NB4 (cell line): ENCODE measurements at regions not wholly inside any gene's neighbourhood (a gene's known extent, or its start where the extent isn't known, plus 50 kb on each side); places are given as distances from the start of the nearest gene placed in this dataset.
"Not testable (repeated sequence)": the region's sequence is repeated elsewhere in the genome, so short reads cannot be mapped to it uniquely, and the experiment has no call there.

Source experiments
- POLR2A ChIP-seq: IDR thresholded peaks from 2 replicates; pipeline ENCODE4 v1.6.1; 2011; ENCODE audit warnings: mild to moderate bottlenecking; ENCODE audit not compliant: insufficient read length; ENCODE audit errors: extremely low read depth
- TF ChIP-seq, protein P1 (sequence below): IDR thresholded peaks from 2 replicates; pipeline ENCODE4 v1.6.1; 2011; ENCODE audit warnings: low read depth, low read length
- TF ChIP-seq, protein P2 (sequence below): IDR thresholded peaks from one replicate; pipeline ENCODE4 v1.5.1; 2012; ENCODE audit warnings: low read depth, low read length

DNA sequence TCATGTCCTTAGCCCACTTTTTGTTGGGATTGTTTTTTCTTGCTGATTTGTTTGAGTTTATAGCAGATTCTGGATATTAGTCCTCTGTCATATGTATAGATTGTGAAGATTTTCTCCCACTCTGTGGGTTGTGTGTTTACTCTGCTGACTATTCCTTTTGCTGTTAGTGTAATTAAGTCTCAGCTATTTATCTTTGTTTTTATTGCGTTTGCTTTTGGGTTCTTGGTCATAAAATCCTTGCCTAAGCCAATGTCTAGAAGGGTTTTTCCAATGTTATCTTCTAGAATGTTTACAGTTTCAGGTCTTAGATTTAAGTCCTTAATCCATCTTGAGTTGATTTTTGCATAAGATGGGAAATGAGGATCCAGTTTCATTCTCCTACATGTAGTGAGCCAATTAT lies 351.2 kb upstream of the PIK3R1 start:
- TF ChIP-seq, protein P1, sequence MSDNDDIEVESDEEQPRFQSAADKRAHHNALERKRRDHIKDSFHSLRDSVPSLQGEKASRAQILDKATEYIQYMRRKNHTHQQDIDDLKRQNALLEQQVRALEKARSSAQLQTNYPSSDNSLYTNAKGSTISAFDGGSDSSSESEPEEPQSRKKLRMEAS, result not testable (repeated sequence)
- TF ChIP-seq, protein P2, sequence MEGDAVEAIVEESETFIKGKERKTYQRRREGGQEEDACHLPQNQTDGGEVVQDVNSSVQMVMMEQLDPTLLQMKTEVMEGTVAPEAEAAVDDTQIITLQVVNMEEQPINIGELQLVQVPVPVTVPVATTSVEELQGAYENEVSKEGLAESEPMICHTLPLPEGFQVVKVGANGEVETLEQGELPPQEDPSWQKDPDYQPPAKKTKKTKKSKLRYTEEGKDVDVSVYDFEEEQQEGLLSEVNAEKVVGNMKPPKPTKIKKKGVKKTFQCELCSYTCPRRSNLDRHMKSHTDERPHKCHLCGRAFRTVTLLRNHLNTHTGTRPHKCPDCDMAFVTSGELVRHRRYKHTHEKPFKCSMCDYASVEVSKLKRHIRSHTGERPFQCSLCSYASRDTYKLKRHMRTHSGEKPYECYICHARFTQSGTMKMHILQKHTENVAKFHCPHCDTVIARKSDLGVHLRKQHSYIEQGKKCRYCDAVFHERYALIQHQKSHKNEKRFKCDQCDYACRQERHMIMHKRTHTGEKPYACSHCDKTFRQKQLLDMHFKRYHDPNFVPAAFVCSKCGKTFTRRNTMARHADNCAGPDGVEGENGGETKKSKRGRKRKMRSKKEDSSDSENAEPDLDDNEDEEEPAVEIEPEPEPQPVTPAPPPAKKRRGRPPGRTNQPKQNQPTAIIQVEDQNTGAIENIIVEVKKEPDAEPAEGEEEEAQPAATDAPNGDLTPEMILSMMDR, result not testable (repeated sequence)
- not testable (repeated sequence) for TF ChIP-seq POLR2A
